HG03139 (cell line): ENCODE measurements at regions not wholly inside any gene's neighbourhood (a gene's known extent, or its start where the extent isn't known, plus 50 kb on each side); places are given as distances from the start of the nearest gene placed in this dataset.
"Not testable (repeated sequence)": the region's sequence is repeated elsewhere in the genome, so short reads cannot be mapped to it uniquely, and the experiment has no call there.

Experiments used
- ATAC-seq: cut with Tn5 transposase; IDR thresholded peaks from one replicate; pipeline ENCODE4 v1.9.1; 2021; ENCODE audit not compliant: unreplicated experiment

GRCh38 chr17:45585794-45586650 lies 95.5 kb upstream of the PLEKHM1 start:
- not testable (repeated sequence) for ATAC-seq

- ATAC-seq: not testable (repeated sequence)
Observed at GRCh38 chr17:45586651-45586934, 96.1 kb upstream of the PLEKHM1 start.

- not testable (repeated sequence) for ATAC-seq
Observed at GRCh38 chr17:45592433-45592923, 102.0 kb upstream of the PLEKHM1 start.

DNA sequence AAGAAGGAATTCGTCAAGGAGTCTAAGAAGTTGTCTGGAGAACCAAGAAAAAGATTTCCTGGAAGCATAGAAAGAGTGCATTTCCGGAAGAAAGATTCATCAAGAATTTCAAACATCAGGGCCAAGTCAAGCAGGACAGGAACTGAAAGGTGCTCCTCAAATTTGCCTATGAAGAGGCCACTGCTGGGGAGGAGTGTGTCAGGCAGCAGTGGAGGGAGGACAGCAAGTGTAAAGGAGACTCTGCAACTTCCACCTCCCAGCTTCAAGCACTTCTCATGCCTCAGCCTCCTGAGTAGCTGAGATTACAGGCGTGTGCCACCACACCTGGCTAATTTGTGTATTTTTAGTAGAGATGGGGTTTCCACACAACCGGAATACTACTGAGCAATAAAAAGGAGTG lies 105.8 kb upstream of the PLEKHM1 start:
- not testable (repeated sequence) for ATAC-seq

DNA sequence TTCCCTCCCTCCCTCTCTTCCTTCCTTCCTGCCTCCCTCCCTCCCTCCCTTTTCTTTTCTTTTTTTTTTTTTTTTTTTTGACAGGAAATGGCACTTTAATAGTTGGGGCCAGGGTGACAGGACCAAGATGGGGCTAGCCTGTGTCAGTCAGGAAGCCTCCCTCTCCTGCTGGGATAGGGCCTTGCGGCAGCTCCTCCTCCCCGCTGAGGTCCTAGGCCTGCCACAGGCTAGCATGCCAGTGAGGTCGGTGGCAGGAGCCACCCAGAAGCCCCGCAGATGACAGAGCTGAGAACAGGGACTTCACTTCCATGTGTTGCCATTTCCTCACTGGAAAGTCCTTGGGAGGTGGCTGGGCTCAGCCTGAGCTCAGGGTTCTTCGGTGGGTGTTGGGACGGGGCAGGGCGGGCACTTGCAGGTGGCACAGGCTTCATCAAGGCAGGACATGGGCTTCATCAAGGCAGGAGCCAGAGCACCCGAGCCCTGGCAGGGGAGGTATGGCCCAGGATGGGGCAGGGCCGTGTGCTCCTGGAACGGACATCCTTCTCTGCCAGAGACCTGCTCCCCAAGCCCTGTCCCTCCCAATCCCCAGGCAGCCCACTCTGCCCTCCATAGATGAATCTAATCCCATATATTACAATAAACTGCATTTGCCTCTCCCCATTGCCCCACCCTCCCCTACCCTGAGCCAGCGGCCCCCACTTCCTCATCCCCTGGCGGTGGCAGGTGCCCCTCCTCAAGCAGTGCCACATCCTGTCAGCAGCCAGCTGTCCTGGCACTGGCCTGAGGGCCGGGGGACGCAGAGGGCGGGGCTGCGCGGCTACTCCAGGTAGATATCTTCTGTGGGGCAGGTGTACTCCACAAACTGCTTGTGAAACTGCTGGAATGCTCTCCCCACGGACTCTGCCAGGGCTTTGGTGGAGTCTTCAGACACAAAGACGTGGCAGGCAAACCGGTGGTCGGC lies 109.8 kb upstream of the PLEKHM1 start:
- not testable (repeated sequence) for ATAC-seq

GRCh38 chr17:45601013-45601412 lies 110.5 kb upstream of the PLEKHM1 start:
- not testable (repeated sequence) for ATAC-seq

DNA sequence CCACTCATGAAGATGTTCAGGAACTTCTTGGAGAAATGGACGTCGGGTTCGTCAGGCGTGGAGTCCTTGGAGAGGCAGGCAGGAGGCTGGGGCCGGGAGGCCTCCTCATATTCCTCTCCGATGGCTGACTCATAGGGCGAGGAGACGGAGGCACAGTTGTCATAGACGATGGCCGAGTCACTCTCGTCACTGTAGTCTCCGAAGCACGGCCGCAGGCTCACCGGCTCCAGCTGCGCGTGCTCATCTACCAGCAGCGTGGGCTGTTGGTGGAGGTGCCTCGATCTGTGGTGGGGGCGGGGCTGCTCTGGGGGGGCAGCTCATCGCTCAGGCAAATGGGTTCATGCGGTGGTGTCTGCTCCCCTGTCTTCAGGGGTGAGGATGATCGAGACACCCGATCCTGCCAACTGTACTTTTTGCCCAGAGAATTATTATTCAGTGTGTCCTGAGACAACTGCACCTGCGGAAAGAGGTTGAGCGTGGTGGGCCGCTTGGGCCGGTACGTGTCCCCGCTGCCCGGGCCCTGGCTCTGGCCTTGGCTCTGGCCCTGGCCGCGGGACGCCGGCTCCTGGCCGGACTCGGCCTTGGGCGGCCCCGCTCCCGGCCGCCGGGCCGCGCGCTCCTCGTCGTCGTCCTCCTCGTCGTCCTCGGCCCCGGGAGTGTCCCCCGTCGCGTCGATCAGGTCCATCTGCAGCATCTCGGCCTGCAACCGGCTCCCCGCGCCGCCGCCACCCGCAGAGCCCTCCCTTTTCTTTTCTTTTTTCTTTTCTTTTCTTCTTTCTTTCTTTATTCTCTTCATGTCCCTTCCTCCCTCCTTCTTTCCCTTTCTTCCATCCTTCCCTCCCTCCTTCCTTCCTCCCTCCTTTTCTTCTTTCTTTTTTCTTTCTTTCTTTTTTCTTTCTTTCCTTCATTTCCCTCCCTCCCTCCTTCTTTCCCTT lies 111.4 kb upstream of the PLEKHM1 start:
- ATAC-seq: not testable (repeated sequence)

GRCh38 chr17:45605751-45606150 lies 115.2 kb upstream of the PLEKHM1 start:
- not testable (repeated sequence) for ATAC-seq

DNA sequence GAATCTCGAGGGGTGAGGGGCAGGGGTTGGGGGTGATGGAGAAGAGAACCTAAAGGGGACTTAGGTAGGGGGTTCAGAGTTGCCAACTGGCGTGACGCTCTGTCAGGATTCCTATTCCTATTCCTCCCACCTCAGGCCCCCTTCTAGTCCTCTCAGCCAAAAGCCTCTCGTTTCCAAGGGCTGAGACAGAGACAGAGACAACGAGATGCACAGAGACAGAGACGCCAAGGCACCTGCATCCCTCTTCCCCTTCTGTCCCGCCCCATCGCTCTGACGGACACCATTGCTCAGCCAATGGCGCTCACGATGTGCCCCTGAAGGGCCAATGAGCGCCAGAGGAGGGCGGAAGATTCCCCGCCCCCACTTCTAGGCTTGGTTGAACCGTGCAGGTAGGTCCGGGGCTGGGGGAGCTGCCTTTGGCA lies 129.5 kb upstream of the PLEKHM1 start:
- ATAC-seq: peak; percentile 98

DNA sequence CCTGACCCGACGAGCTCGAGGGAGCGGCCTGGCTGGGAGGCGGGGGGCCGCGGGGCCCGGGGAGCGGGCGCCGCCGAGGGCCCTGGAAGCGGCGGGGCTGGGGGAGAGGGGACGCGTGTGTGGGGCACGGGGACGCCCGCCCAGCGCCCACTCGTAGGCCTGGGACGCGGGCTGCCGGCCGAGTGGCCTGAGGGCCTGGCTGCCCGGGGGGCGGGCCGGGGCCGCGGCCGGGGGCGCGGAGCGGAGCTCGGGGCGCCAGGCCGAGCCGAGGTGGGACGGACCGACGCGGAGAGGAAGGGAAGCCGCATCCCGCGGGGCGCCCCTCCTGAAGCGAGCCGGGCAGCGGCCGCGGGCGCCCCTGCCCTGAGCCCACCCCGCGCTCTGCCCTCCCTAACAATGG lies 129.9 kb upstream of the PLEKHM1 start:
- peak; percentile 18 for ATAC-seq

GRCh38 chr17:45621087-45621486 lies 130.6 kb upstream of the PLEKHM1 start:
- not testable (repeated sequence) for ATAC-seq

- ATAC-seq: not testable (repeated sequence)
Observed at GRCh38 chr17:45622295-45622694, 131.8 kb upstream of the PLEKHM1 start.

GRCh38 chr17:45628019-45628418 lies 137.5 kb upstream of the PLEKHM1 start:
- no peak for ATAC-seq

DNA sequence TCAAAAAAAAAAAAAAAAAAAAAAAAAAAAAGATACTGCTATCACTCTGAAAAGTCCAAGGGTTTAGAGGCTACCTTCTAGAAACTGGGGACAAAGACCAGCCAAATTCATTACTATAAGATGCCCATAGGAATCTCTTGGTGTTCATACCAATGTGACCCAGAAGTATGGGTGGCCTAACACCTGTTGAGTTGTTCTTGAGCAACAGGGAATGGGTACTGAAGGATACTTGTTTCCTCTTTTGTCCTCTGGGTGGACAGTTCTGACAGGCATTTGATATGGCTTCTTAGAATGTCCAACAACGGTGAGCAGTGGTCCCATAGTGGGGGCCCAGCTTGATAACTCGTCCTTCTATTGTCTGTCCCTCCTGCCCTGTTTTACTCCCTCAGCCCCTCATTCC lies 141.4 kb upstream of the PLEKHM1 start:
- no peak for ATAC-seq

DNA sequence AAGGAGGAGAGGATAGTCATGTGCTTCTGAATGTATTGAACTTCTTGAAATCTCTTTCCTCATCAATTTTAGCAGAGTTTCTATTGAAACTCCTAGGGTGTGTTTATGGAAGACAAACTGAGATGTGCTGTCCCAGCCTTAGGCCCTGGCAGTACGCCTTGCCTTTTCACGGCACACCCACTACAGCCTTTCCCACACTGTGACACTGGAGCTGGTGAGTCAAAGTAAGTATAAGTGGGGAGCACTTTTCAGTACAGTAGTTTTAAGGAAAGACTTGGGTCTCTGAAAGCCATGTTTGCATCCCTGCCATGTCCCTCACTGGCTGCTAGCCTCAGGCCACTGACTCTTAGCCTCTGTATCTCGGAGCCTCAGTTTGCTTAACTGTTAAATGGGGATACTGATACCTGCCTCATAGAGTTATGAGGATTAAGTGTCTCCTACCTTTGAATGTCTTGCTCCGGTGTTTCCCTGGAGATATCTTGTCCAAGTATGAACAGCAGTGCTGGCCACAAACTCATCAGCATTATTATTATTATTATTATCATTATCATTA lies 144.7 kb upstream of the CRHR1 start:
- ATAC-seq: no peak

DNA sequence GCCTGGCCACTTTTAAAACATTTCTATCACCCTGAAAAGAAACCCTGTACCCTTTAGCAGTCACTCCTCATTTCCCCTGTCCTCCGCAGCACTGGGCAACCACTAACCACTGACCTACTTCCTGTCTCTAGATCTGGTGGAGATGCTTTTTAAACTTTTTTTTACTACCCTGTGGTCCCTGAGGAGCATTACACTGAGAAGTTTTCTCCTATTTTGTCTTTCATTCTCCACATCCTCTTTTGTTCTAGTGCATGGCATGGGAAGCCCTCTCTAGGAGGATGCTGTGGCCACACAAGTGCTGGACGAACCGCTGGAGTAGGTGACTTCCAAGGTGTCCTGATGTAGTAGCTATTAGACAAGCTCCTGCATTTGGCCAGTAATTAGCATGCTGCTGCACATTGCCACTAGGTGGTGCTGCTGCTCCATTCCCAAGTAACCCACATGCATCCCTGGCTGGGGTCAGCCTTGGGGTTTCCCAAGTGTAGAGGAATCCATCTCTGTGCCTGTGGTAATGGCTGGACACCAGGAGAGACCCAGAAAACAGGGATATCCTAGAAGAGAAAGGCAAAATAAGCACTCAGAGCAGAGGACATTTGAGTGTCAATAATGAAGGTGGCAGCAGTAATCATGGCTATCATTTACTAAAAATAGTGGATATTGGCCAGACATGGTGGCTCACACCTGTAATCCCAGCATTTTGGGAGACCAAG lies 143.8 kb upstream of the CRHR1 start:
- ATAC-seq: no peak

DNA sequence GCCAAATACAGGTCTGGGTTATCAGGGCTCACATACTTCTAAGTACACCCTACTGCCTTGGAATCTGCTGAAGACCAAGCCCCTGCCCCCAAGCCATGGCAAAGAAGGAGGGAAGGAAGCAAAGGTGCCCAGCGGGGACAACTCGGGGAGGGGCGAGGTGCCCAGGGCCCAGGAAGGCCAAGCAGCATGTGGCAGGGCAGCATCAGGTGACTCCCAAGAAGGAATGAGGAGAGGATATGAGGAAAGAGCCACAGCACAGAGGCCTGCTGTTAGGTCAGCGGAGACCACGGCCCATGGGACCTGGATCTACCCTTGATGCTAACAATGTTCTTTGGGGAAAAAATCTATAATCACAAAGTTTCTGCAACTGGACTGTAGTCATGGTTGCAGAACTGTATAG lies 142.6 kb upstream of the CRHR1 start:
- ATAC-seq: no peak

GRCh38 chr17:45643591-45643990 lies 140.5 kb upstream of the CRHR1 start:
- no peak for ATAC-seq

- ATAC-seq: not testable (repeated sequence)
Observed at GRCh38 chr17:45644637-45645036, 139.5 kb upstream of the CRHR1 start.

GRCh38 chr17:45645330-45645729 lies 138.8 kb upstream of the CRHR1 start:
- ATAC-seq: no peak
